ENCODE measurements at regions not wholly inside any gene's neighbourhood (a gene's known extent, or its start where the extent isn't known, plus 50 kb on each side); places are given as distances from the start of the nearest gene placed in this dataset.

DNA sequence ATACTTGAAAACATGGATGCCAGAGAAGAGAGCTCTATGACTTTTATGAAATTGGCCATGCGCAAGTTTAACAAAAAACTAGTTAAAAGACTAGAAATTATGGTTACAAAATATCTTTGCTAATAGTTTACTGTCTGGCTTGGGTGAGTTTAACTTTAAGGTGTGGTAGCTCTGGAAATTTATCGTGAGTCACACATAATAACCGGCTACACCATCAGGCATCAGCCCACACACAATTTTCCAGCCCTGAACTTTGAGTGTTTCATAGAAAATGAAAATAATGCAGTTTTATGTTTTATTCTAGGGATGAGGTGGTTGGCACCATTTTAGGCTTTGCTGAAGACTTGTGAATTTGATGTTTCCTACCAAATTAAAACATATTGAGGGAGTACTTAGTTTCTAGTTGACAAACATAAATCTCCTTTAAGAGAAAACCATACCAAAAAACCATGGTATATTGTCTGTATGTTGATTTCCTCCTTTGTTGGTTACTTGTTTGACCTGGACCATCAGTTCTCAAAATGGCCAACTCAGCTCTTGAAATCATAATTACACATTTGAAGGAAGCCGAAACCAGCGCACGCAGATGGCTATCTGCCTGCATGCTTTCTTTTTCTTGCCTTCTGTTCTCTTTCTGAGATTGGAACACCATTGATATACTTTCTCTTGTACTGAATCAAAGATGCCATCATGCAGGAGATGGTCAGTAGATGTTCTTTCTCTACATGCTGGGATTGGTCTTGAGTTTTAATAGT, 125.1 kb downstream of the AKAP11 start:
- CTCF ChIA-PET = interaction anchor here (0.9 kb wide), 1 partner anchor 9 kb away, joined by 3 read pairs; no protein-coding TSS in a partner anchor
- no peak for DNase-seq (ENCODE audit: low read depth, low spot score)
- POLR2A ChIA-PET = no interaction called here
- TF ChIP-seq CTCF (IDR thresholded peaks at IDR 0.05; ENCODE audit: insufficient read depth, low read length, missing control alignments) = no peak
- no peak overlapping the region for H3K4me3 ChIP-seq (ENCODE audit: low read depth, low read length)

GRCh38 chr13:42398533-42398932, 126.6 kb downstream of the AKAP11 start:
- no peak for DNase-seq (ENCODE audit: low read depth, low spot score)
- TF ChIP-seq CTCF (IDR thresholded peaks at IDR 0.05; ENCODE audit: insufficient read depth, low read length, missing control alignments) = no peak
- CTCF ChIA-PET = no interaction called here
- POLR2A ChIA-PET = no interaction called here
- H3K4me3 ChIP-seq (ENCODE audit: low read depth, low read length) = no peak overlapping the region

DNA sequence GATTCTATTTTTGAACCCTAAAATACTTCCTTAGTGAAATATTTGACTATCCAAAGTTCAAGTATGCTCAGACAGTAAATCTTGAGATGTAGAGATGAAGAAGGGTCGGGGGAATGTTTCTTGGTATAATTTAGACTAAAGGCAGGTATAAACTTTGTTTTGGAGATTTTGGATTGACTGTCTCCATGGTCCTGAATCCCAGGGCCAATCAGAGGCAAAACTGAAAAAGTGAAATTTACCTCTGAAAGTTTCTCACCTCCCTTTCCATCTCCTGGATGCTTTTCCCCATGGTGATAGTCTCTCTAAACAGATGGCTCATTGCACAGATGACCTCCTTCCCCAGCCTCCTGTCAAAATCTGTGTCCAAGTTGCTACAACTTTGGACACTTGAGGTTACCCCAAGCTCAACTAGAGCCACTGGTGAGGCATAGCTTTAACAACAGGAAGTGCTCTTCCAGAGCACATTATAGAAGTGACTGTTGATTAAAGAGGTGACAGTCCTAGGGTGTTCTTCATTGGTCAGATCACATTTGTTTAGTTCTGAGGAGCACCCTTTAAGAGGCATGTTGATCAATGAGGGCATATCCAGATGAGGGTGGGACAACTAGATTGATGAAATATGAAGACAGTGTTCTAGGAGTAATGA, 128.4 kb downstream of the AKAP11 start:
- ChIA-PET POLR2A (no interaction called here), CTCF (no interaction called here)
- no peak for TF ChIP-seq CTCF (IDR thresholded peaks at IDR 0.05; ENCODE audit: insufficient read depth, low read length, missing control alignments)
- no peak for DNase-seq (ENCODE audit: low read depth, low spot score)
- no peak overlapping the region for H3K4me3 ChIP-seq (ENCODE audit: low read depth, low read length)

DNA sequence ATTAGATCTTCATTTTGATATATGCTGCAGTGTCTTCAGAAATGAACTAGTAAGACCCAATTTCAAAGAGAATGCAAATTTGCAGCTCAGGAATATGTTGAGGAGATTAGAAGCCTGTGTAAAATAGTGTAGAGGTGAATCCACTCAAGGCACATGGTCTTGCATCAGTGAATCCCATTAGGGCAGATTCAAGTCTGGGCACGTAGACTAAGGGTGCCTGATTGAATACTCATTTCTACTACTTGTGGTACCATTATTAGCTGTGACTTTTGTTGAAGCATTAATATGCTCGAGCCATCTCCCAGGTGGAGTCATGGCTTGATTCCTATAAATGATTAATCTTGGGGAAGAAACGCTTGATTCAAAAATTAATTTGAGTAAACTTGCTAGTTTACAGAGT, 129.4 kb downstream of the AKAP11 start:
- ChIA-PET POLR2A (no interaction called here), CTCF (no interaction called here)
- no peak for TF ChIP-seq CTCF (IDR thresholded peaks at IDR 0.05; ENCODE audit: insufficient read depth, low read length, missing control alignments)
- DNase-seq (ENCODE audit: low read depth, low spot score) = no peak
- no peak overlapping the region for H3K4me3 ChIP-seq (ENCODE audit: low read depth, low read length)

GRCh38 chr13:42405665-42406390, 133.9 kb downstream of the AKAP11 start:
- TF ChIP-seq CTCF (IDR thresholded peaks at IDR 0.05; ENCODE audit: insufficient read depth, low read length, missing control alignments) = no peak
- CTCF ChIA-PET = interaction anchor here (0.7 kb wide), 1 partner anchor 9 kb away, joined by 3 read pairs; no protein-coding TSS in a partner anchor
- H3K4me3 ChIP-seq (ENCODE audit: low read depth, low read length) = no peak overlapping the region
- DNase-seq (ENCODE audit: low read depth, low spot score) = peak; percentile 1
- POLR2A ChIA-PET = no interaction called here

DNA sequence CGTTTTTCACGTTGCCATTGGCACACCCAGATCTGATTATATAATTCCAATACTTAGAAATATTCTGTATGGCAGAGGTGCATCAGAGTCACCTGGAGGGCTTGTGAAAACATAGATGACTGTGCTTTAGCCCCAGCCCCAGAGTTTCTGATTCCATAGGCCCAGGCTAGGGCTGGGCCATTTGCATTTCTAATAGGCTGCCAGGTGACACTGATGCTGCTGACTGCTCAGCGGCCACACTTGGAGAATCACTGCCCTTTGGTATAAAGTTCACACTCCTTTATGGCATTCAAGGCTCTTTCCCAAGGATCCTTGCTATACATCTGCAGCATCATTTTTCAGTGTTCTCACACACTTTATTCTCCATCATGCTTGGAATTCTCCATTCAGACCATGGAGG, 137.1 kb downstream of the AKAP11 start:
- H3K4me3 ChIP-seq (ENCODE audit: low read depth, low read length) = no peak overlapping the region
- CTCF ChIA-PET = no interaction called here
- POLR2A ChIA-PET = no interaction called here
- no peak for DNase-seq (ENCODE audit: low read depth, low spot score)
- TF ChIP-seq CTCF (IDR thresholded peaks at IDR 0.05; ENCODE audit: insufficient read depth, low read length, missing control alignments) = no peak

Data from AG04449 (cell line).